SH-SY5Y (cell line): ENCODE measurements at regions not wholly inside any gene's neighbourhood (a gene's known extent, or its start where the extent isn't known, plus 50 kb on each side); places are given as distances from the start of the nearest gene placed in this dataset.

Experiments used
- GATA2 ChIP-seq: IDR thresholded peaks from 2 replicates; pipeline ENCODE4 v1.6.1; 2011; ENCODE audit warnings: mild to moderate bottlenecking, low read depth, low read length
- GATA3 ChIP-seq: IDR thresholded peaks from 2 replicates; pipeline ENCODE4 v1.6.1; 2011; ENCODE audit warnings: low read depth, mild to moderate bottlenecking, low read length, moderate library complexity

DNA sequence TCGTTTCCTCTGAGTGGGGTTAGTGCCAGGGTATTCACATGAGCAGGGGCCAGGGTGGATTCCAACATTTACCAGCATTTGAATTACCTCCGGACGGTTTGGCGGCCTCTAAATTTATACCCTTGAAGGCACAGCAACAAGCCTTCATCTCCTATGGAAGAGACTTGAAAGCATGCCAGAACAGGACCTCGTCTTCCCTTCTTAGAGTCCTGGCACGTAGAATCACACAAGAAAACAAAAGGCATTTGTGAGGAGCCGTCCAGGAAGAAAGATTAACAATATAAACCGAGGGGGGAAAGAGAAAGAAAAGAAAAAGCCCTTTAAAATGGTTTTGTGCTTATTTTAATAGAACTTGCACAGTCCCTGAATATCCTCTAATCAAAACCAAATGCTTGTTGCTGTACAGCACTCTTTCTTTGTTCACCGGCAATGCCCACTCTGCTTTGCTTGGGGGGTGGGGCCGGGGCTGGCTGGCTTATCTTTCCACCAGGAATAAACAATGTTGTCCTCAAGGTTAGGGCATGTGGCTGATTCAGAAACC is 575.8 kb upstream of the ZNF462 start:
- TF ChIP-seq GATA3 = no peak
- peak; percentile 79 for TF ChIP-seq GATA2

DNA sequence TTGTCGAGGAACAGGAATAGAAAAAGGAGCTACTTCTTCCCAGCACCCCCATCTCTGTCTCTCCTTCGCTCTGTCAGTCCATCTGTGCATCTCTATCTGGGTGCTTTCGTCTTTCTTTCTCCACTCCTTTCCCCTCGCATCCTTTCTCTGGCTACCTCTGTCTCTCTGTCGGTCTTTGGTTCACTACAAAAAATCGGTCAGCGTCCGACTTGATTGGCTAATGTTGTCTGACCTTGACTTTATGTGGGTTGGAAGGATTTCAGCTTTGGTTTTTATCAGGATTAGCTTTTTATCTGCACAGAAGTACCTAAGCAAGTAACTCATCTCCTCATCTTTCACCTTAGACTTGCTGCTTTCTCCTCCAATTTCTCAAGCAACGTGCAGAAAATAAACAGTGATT is 575.2 kb upstream of the ZNF462 start:
- TF ChIP-seq GATA2 = no peak
- no peak for TF ChIP-seq GATA3

DNA sequence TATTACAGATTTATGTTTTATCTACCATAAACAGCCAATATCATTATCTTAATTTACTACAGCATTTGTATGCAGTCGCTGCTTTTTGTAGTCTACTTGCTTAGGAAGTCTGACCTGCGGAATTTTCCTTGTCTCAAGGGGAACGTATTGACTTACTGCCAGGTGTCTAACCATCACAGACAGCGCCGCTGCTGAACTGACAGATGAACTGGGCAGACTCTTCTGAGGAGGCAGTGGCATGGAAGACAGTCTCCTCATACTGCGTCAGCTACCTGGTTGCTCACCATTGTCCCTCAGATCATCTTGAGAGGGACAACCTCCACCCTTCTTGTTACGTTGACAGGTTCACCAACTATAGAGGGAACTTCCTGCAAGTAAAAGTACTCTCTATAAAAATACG is 574.3 kb upstream of the ZNF462 start:
- TF ChIP-seq GATA3 = no peak
- no peak for TF ChIP-seq GATA2

DNA sequence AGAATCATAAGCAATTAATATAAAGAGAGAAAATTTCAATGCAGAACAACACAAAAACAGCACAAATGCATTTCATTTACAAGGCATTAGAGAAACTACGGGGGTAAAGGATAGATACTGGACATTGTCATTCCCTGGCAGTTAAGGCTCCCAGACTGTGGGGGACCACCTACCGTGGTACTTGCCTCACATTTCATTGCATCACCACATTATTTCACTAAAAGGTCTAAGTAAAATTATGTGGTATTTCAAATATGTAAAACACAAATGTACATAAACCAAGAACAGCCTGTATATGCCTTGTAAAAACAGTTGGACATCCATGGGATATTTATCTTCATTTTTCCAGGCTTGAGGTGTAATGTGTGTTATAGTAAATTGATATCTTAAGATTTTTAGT is 571.2 kb upstream of the ZNF462 start:
- no peak for TF ChIP-seq GATA3
- TF ChIP-seq GATA2 = no peak

DNA sequence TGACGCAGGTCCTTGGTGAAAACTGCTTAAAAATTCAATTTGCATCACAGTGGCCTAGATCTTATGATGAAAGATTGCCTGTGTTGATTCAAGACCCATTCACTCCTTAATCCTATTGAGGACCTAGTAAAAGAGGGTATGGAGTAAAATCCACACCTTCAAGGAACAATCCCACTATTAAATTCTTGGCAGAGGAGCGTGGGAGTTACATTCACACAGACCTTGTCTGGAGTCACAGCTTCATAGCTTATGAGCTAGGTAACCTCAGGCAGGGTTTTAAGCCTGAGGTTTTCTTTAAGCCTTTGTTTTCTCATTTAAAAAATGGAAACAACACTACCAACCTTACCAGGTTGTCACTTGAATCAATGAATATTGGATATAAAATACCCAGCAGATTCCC is 566.5 kb upstream of the ZNF462 start:
- TF ChIP-seq GATA3 (no peak), GATA2 (no peak)

DNA sequence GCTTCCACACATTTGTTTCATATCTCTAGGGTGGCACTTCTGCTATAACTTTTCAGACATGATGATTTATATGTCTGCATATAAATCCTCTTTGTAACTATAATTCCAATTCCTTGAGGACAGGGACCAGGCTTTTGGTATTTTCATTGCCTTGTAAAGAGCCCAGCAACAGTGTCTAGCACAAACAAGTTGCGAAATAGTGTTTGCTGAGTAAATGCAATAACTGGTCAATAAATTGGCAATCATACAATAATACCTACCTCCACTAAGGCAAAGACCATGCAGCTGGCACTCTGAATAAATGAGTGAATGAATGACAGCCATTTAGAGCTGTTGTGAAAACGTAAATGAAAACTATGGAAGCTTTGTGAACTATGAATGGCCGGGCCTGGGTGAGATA is 564.0 kb upstream of the ZNF462 start:
- TF ChIP-seq GATA2 (no peak), GATA3 (no peak)

DNA sequence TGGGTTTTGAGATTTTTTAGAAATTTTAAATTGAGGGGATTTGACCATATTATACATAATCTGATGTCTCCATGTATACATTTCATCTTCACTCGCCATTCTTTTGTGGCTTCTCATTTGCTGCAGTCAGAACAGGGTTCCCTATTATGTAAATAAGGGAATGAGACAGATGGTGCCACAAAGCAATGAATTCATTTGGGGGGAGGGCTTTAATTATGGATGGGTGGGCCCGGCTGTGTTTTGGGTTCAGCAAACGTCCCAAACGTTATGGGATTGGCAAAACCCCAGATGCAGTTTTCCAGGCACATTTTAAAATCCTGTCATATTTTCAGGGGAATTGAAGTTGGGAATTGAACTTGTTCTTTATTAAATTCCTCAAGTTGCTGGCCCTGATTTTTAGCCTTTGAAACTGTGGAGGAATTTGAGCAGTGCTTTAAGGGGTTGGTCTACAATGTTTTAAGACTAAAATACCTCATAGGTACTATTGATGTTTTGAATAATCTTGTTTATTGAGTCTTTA is 558.5 kb upstream of the ZNF462 start:
- no peak for TF ChIP-seq GATA2
- no peak for TF ChIP-seq GATA3

DNA sequence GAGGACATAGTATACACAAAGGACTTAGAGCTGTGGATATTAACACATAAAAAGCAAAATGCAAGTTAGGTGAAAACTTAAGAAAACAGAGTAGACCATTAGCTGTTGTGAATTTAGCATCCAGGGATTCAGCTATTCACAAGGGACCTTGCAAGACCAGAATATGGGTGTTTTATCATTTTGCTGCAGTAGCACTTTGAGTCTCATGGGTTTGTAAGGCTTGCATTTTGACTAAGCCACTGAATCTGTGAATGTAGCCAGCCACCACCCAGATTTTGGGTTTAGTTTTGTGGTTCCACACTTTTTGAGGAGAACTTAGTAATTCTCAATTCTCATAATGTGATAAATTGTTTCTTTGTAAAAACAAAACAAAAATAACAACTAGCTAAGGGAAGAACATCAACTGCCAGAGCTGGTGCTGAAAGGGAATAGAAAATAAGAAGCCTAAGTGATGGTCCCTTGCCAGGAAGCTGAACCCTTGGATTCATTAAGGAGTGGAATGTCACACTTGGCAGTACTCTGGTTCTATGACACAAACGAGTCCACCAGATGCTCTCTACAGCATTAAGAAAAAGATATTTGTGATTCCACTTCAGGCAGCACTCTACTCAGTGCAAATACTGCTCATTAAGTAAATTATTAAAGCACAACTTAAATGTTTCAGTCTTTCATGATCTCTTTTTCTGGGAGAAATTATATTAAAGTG is 557.4 kb upstream of the ZNF462 start:
- TF ChIP-seq GATA2 (no peak), GATA3 (no peak)

DNA sequence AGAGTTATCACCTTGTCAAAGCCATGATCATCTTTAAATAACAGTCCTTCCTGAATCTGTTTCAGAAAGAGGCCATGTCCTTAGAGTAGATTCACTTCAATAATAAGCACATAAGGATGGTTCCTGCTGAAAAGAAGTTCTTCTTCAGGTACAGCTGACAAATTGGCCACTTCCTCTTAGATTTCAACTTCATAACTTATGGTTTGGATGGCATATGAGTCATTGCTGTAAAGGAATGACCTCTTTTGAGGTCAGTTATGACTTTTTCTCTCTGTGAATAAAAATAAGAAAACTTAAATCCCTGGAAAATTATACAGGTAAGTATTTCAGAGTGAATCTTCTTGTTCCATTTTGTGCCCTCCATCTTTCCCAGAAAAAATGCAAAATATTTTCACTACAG is 555.3 kb upstream of the ZNF462 start:
- TF ChIP-seq GATA2 (no peak), GATA3 (no peak)

DNA sequence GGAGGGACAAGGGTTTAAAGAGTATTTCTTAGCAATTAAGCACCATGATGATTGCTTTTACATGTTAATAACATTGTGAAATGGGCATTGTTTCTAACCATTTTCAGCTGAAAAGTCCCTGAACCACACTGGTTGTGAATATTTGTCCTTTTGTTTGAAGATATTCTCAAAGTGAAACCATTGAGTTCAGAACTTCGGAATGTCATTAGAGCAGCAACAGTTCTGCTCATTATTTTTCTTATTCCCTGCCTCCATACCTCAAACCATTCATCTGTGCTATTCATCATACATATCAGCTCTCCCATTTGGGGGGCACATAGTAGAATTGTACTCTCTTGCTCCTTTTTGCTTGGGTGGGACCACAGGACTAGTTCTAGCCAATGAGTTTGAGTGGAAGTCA is 553.0 kb upstream of the ZNF462 start:
- TF ChIP-seq GATA3 = no peak
- no peak for TF ChIP-seq GATA2

DNA sequence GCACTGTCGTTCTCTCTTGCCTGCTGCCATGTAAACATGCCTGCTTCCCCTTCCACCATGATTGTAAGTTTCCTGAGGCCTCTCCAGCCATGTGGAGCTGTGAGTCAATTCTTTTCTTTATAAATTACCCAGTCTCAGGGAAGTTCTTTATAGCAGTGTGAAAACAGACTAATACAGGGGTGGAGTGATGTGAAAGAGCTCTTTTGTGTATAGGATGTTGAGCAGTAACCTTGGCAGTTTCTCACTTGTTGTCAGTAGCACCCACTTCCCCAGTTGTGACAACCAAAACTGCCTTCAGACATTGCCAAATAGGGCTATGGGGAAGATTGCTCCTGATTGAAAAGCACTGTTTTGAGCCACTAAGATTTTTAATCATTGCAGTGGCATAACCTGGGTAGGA is 552.2 kb upstream of the ZNF462 start:
- TF ChIP-seq GATA2 (no peak), GATA3 (no peak)

DNA sequence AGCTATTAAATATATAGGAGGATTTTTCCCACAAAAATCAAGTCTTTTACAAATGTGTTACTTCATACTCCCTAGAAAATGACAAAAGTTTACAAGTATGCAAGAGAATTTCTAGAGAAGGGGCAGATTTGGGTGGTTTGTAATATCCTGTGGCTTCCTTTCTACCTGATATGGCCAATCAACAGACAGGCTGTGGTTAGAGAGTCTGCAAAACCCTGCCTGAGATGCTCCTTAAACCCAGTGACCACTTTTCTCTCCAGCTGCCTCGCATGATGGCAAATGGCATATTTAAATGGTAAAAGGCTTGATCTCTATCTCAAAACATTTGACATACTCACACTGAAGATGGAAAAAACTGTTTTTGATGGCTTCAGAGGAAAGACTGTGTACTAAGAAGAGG is 550.1 kb upstream of the ZNF462 start:
- no peak for TF ChIP-seq GATA3
- no peak for TF ChIP-seq GATA2

DNA sequence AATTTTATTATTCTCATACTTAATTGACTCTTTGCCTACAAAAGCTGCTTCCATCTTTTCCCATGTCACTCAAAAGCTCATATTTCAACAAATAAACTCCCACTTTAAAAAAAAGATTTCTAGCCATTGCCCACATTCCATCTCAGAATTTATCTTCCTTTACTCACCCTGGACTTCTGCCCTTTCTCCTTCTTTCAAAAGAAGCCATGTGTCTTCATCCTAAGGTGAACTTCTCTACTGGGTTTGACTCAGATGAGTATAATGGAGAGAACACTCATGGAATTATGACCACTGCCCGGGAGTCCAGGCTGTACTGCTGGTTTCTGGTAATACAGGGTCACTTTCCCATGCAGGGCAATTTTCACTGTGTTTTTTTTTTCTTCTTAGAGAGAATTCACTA is 548.5 kb upstream of the ZNF462 start:
- no peak for TF ChIP-seq GATA2
- TF ChIP-seq GATA3 = no peak

DNA sequence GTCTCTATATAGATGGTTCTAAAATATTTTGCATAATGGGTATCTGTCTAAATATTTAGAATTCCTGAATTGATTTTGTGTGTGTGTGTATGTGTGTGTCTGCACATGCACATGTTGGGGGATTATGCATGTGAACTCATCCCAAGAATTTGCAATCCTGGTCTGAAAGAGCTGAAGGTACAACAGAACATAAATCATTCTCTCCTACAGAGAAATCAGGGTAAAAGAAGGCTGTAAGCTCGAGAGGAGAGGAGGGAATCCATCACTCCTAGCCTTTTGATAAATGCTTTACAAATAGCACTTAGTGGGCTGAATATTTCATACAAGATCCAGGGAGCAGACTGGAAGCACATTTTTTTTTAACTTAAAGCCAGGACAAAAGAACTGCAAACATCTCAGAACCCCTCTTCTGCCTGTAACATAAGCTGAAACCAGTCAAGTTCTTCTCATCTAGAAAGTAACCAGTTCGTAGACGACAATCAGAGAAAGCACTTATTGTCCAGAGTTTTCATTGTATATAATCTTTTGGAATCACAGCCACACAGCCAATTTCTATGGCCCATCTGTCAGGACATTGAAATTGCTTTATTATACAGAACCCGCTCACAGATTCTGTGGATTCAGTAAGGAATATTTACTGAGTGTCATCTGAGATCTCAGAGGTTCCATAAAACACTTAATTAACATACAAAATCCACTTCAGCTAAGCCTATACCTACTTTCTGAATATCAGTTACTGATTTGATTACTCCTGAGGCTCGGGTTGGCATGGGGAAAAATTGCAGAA is 541.4 kb upstream of the ZNF462 start:
- TF ChIP-seq GATA2 (no peak), GATA3 (no peak)

DNA sequence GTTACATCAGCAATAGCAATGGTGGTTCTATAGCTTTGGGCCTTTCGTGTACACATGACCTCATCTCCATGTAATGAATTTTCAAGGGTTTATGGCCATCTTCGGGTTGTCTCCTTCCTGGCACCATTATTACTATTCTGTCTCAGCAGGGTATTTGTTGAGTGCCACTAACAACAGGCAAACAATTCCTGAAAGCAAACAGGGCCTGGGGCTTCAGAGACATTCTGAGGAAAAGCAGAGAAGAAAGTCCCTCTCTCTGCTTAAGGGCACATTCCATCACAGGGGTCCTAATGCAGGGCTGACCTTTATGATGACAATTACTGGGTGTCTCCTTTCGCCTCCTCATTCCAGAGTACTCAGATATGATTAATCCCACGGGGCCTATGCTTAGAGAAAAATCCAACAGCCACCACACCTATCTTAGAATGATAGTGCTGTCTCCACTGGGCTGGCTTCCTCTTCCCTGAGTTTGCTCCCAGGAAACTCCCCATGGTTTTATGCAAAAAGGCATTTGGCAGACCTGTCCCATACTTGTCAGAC is 540.2 kb upstream of the ZNF462 start:
- no peak for TF ChIP-seq GATA3
